Lung (tissue), 11 donors: ENCODE measurements at regions not wholly inside any gene's neighbourhood (a gene's known extent, or its start where the extent isn't known, plus 50 kb on each side); places are given as distances from the start of the nearest gene placed in this dataset.

Source experiments
- ATAC-seq: fragments of 200-7000 bp; cut with Tn5 transposase; one replicate; pipeline ENCODE4 v1.9.1; 2020; ENCODE audit warnings: moderate number of reproducible peaks; ENCODE audit not compliant: insufficient read depth, low FRiP score
- DNase-seq, 3 donors: peaks; one replicate each; pipeline ENCODE4 v3.0.0-alpha.2; 2013 to 2017
- H3K27ac ChIP-seq, 2 donors: one replicate each; pipeline ENCODE4 v1.5.1; 2013; ENCODE audit warnings: mild to moderate bottlenecking in 2 of 2, moderate library complexity in 2 of 2, control low read depth in 1 of 2, inconsistent platforms in 1 of 2, low read depth in 1 of 2, low read length in 1 of 2
- H3K27me3 ChIP-seq, 3 donors: one replicate each; pipeline ENCODE4 v1.5.1; 2013; ENCODE audit warnings: low read length in 2 of 3; ENCODE audit not compliant: control insufficient read depth in 3 of 3, insufficient read depth in 3 of 3
- H3K36me3 ChIP-seq, 4 donors: one replicate each; pipeline ENCODE4 v1.5.1; 2013; ENCODE audit warnings: low read length in 4 of 4, mild to moderate bottlenecking in 1 of 4, moderate library complexity in 1 of 4; ENCODE audit not compliant: control insufficient read depth in 4 of 4, insufficient read depth in 4 of 4
- H3K4me1 ChIP-seq, 5 donors: one replicate each; pipeline ENCODE4 v1.5.1; 2013; ENCODE audit warnings: low read length in 5 of 5, mild to moderate bottlenecking in 2 of 5, moderate library complexity in 1 of 5; ENCODE audit not compliant: control insufficient read depth in 5 of 5, insufficient read depth in 5 of 5
- H3K4me3 ChIP-seq: one replicate; pipeline ENCODE4 v1.5.1; 2013; ENCODE audit warnings: mild to moderate bottlenecking, control low read depth, moderate library complexity
- H3K9ac ChIP-seq, 2 donors: one replicate each; pipeline ENCODE4 v1.5.1; 2013; ENCODE audit warnings: low read length in 2 of 2, control low read depth in 1 of 2; ENCODE audit not compliant: insufficient read depth in 1 of 2
- H3K9me3 ChIP-seq, 4 donors: one replicate each; pipeline ENCODE4 v1.5.1; 2013; ENCODE audit warnings: low read length in 3 of 4, mild to moderate bottlenecking in 1 of 4, moderate library complexity in 1 of 4; ENCODE audit not compliant: control insufficient read depth in 4 of 4, insufficient read depth in 3 of 4
- WGBS, 2 donors: extraction: QIAGEN DNeasy Blood & Tissue Kit; methylation state at CpG; one replicate each; pipeline ENCODE4 v1.1.7; 2013; 5-methylcytosine and 5-hydroxymethylcytosine counted together
- TF ChIP-seq, protein P1 (sequence below): IDR thresholded peaks from 2 replicates; pipeline ENCODE4 v1.5.1; 2012; ENCODE audit warnings: mild to moderate bottlenecking; ENCODE audit errors: control extremely low read depth, extremely low read depth
- donor health status: control.
- donor health status: control.
- donor health status: Bipolar disorder and iron deficiency.
- donor health status: healthy.
- donor health status: DM: yes; HTN: yes; CAD: no.

- H3K27ac ChIP-seq: no peak overlapping the region
- no peak overlapping the region for H3K9ac ChIP-seq
- no peaks in the 10 kb centered on the region for H3K36me3 ChIP-seq
- no peaks in the 10 kb centered on the region for H3K27me3 ChIP-seq
- no peaks in the 10 kb centered on the region for H3K9me3 ChIP-seq
- TF ChIP-seq, protein P1, sequence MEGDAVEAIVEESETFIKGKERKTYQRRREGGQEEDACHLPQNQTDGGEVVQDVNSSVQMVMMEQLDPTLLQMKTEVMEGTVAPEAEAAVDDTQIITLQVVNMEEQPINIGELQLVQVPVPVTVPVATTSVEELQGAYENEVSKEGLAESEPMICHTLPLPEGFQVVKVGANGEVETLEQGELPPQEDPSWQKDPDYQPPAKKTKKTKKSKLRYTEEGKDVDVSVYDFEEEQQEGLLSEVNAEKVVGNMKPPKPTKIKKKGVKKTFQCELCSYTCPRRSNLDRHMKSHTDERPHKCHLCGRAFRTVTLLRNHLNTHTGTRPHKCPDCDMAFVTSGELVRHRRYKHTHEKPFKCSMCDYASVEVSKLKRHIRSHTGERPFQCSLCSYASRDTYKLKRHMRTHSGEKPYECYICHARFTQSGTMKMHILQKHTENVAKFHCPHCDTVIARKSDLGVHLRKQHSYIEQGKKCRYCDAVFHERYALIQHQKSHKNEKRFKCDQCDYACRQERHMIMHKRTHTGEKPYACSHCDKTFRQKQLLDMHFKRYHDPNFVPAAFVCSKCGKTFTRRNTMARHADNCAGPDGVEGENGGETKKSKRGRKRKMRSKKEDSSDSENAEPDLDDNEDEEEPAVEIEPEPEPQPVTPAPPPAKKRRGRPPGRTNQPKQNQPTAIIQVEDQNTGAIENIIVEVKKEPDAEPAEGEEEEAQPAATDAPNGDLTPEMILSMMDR: no peak
- H3K4me1 ChIP-seq: no peaks in the 10 kb centered on the region
- ATAC-seq (no peak), DNase-seq (no peak)
- no peak overlapping the region for H3K4me3 ChIP-seq
Measured at GRCh38 chr13:63420685-63421084, 2005.0 kb upstream of the PCDH20 start.

GRCh38 chr13:63414247-63414646, 1998.6 kb upstream of the PCDH20 start:
- WGBS, 2 donors: 62 to 88% methylated on average over 2 of the region's 2 CpGs
- ATAC-seq: no peak
- Histone ChIP-seq H3K9me3 (no peaks in the 10 kb centered on the region), H3K4me3 (no peak overlapping the region), H3K4me1 (no peaks in the 10 kb centered on the region), H3K36me3 (no peaks in the 10 kb centered on the region), H3K9ac (no peak overlapping the region), H3K27ac (no peak overlapping the region), H3K27me3 (no peaks in the 10 kb centered on the region)
- TF ChIP-seq, protein P1: no peak
- no peak for DNase-seq

DNA sequence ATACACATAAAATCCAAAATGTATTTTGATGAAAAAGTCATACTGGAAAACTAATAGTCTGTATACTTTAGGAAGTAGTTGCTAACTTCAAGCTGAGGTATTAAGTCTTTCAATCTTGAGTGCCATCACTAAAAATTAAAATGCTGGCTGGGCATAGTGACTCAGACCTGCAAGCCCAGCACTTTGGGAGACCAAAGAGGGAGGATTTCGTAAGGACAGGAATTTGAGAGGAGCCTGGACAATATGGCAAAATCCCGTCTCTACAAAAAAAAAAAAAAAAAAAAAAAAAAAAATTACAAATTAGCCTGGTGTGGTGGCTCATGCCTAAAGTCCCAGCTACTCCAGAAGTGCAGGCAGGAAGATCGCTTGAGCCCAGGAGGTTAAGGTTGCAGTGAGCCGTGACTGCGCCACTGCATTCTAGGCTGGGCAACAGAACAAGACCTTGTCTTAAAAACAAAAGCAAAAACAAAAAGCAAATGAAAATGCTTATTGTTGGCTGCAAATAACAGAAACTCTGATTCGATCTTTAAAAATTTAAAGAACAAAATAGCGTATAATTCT, 1994.2 kb upstream of the PCDH20 start:
- 57 to 81% methylated on average over 7 of the region's 7 CpGs for WGBS, 2 donors
- DNase-seq (no peak), ATAC-seq (no peak)
- H3K9ac ChIP-seq: no peak overlapping the region
- no peaks in the 10 kb centered on the region for H3K9me3 ChIP-seq
- H3K27me3 ChIP-seq: no peaks in the 10 kb centered on the region
- no peak overlapping the region for H3K4me3 ChIP-seq
- H3K4me1 ChIP-seq: peaks cover 0 to 16% (median 0%) of the 10 kb centered on the region in 5 donors
- no peak overlapping the region for H3K27ac ChIP-seq
- TF ChIP-seq, protein P1: no peak
- no peaks in the 10 kb centered on the region for H3K36me3 ChIP-seq
